ENCODE measurements at regions not wholly inside any gene's neighbourhood (a gene's known extent, or its start where the extent isn't known, plus 50 kb on each side); places are given as distances from the start of the nearest gene placed in this dataset.

DNA sequence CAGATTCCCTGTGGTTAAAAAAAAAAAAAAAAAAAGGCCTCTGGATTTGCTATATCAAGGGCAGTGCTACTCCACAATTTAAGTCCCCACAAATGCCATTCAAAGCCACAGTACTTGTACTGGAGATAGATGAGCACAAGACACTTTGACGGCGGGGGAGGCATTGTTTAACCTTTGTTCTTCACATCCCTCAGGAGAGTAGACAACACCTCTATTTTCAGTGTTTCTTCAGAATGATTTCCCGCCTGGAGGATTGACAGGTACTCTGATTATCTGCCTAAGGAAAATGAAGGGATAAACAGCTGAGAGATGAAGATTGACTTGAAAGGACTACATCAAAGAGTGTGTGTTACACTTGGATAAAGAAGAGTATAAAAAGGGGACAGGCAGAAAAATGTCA, 58.7 kb downstream of the OTOL1 start:
- no peak for DNase-seq (ENCODE audit: low spot score)

DNA sequence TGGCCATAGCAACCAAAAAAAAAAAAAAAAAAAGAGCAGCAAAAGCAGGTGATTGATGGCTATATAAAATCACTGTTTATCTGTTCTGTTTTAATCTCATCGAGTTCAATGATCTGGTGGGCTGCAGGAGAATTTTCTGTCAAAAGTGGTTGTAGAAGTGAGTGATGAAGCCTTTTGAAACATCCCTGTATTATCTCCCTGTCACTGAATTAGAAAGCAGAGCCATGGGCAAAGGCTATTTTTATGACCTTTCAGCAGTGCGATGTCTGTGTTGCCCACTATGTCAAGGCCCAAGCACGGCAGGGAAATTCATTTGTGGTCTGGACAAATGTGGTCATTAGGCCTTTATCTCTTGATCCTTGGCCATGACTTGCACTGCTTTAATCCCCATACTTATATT, 59.9 kb downstream of the OTOL1 start:
- no peak for DNase-seq (ENCODE audit: low spot score)

DNA sequence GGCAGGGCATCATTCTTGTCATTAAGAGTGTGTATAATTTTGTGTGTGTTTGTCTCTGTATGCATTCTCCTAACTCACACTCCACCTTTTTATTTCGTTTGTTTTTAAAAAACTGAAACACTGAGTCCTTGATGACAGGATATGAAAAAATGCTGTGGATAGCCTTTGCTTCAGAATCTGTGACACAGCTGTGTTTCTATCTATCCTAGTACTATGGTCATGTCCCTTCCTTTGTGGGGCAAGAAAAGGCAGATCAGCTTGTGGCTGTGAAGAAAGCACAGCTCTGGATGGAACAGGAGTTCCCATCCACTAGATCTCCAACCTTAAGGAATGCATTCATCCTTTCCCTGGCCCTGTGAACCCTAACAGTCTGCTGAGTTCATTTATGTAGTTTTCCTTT, 60.3 kb downstream of the OTOL1 start:
- DNase-seq (ENCODE audit: low spot score) = no peak

DNA sequence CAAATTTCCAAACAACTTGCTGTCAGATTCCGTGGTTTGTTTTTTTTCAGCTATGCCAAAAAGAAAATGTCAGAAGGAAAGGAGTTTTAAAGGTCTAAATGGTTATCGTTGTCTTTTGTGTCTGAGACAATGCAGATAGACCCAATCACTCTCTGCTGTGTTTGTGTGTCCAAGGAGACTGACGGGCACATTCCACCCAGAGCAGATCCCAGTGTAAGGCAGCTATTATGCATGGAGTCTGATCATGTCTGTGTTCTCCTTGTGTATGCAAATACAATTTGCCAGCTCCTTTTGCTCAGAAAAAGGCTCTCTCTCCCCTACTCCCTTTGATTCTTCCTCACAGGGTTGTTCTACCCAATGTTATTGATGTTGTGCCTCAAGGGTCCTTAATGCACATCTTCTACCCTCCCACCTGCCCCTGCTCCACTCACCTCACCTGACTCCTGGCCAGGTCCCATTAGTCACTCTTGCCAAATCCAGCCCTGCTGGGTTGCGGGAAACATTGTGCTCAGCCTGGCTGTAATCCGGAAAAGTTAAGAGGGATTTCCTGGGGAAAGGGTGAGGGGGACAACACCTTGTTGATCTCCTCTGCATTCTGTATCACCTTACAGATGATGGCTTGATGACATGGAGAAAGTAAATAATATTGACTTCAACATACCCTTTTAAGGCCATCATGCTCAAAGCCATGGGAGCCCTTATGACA, 61.0 kb downstream of the OTOL1 start:
- DNase-seq (ENCODE audit: low spot score) = no peak

DNA sequence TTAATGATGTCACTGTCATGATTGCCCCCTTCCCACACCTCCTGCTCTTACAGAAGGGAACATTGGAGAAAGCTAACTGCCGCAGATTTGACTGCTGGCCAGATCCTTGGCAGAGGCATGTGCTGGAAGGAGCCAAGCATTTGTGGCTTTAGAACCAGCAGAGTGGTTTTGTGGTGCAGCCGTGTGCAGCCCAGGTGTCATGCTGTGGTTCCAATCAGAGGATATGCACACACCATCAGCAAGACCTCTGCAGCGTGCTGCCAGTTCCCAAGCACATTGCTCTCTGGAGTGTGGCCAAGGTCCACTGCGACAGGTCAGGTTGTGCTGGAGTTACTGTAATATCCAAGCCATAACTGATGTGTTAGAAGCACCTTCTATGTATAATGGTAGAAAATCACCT, 61.6 kb downstream of the OTOL1 start:
- no peak for DNase-seq (ENCODE audit: low spot score)

DNA sequence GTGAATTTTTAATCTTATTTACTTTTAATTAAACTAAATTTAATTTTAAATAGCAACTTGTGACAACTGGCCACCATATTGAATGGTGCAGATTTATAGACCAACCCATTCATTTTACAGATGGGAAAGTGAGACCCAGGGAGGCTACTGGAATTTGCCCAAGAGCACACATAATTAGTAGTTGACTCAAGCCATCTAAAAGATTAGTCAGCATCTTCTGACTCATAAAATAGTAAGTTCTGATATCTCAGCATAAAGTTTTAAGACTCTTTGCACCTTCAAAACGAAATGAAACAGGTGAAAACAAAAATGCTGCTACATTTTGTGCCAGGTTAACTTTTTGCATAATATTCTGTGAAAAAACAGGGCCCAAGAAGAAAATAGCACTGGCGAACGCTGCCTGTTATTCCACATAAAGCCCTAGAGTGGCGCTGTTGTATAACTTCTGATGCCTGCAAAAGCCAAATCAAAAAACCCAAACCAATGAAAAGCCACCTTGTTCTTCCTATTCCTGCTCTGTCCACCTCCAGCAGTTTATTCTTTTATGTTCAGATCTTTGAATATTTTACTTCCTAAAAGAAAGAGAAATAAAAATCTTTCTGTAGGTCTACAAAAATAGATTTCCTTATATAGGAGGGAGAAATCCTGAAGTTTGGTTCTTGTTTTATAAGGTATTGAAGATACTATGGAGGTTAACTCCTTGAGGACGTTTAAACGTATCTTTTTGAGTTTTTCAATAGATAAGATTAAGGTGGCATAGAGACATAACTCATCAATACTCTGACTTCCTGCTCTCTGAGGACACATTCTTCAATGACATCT, 62.8 kb downstream of the OTOL1 start:
- no peak for DNase-seq (ENCODE audit: low spot score)

DNA sequence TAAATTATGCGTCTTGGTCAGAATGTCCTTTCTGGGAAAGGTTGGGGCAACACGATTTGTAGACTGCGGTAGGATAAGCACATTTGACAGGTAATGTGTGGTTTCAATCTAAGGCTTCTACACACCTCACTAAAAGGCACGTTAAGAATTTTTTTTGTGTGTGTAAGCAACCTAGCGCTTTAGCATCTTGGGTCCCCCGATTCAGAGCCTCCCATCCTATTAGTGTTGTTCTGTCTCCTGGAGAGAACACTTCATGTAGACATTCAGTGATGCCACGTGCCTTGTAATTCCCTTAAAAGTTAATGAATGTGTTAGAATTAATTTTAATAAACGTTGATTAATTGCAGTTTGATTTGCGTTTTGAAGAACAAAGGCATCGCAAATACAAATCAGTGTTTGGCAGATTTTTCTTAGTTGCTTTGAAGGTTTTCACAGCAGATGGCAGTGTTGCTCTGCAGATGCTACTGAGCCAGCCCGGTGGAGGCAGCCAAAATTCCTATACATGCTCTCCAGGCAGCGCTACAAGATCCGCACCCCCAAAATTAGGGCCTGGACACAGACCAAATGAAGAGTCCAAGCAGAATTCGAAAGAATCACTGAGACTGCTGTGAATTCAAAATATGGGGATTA, 63.5 kb downstream of the OTOL1 start:
- peak; percentile 33 for DNase-seq (ENCODE audit: low spot score)

DNA sequence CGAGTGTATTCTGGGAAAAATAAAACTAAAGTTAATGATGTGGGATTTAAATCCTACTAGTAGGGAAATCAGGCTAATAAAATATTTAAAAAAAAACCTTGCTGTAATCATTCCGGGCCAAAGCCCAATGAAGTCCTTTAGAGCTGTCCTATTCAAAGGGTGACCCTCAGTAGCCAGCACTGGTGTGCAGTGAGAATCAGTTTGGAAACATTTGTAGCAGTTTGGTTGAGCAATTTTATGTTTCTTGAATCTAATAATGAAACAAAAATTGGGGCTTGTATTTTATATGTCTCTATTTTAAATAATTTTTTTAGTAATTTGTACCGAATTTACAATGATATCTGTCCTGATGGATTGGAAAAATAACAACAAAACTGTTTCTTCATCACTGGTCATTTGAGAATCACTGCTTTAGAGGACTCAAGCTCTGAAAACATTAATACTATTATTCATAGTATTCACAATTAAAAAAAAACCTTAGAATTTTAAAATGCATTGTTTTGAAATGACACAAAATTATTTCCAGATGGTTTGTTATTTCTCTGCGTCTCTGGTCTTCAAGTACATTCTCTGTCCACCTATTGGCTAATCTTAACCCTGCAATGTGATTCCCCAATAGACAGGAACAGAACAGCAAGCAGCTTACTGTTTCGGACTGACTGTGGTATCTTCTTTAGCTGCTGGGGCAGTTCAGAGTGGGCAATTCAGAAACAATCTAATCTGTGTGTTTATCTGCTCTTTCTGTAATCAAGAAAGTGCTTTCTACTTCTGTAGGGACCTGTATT, 71.2 kb downstream of the OTOL1 start:
- DNase-seq (ENCODE audit: low spot score) = no peak

DNA sequence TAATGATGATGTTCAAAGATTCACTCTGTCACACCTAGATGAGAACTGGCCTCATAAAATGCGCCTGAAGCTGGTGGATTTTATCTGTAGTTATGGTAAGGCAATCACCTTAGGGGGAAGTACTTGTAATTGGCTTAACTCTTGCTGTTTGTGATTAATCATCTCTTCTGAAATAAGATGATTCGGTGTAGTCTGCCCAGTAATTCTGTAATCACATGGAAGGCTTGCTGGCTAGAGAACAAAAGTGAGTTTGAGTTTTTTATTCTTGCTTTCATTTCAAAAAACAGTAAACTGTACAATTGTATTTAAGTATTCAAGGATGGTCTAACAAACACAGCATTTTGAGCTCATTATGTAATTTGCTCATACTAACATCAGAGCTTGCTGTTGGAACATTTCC, 72.1 kb downstream of the OTOL1 start:
- DNase-seq (ENCODE audit: low spot score) = no peak

DNA sequence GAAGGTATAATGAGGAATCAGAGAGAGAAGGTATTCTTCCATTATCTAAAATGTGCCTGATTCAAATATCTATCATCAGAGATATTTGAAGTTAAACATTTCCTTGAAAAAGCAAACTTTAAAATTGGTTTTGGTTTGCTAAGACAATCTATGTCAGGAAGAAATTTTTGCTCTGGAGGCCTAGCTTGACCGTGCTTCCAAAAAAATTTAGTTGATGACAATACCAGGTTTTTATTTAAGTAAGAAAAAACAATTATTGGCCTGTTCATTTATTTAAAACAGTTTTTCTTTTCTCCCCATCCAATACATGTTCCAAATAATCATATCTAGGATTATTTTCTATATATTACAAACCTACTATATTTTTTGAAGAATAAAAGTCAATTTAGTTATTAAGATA, 75.3 kb downstream of the OTOL1 start:
- no peak for DNase-seq (ENCODE audit: low spot score)

DNA sequence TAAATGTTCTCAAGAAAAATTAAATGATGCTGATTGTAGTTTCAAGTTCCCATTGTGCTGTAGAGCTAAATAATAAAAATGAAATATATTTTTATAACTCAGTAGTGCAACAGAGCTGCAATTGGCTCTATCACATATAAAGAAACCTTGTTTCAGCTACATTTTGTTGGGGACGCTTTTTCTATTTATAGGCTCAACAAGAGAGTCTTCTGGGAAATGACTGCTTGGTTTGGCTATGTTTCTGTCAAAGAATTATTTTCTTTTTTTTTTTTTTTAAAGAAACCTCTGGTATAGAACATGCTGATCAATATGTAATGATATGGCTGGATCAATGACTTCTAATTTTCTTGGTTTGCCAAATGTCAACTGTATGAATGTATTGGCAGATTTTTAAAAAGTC, 76.5 kb downstream of the OTOL1 start:
- no peak for DNase-seq (ENCODE audit: low spot score)

DNA sequence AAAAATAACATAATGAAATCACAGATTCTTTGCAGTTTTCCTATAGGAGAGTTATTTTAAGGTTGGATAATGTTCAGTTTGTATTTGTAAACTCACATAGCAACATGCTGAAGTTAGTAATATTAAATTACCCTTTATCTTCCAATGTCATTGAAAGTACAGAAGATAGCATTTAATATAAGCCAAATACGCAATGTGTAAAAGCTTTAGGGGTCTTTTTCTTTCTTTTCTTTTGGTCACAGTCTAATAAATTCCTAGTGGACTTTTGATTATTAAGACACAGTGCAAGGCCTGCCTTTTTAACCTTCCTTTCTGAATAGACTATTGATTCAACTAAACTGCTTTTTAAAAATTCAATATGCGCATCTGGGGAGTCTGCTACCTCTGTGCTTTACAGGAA, 79.3 kb downstream of the OTOL1 start:
- DNase-seq (ENCODE audit: low spot score) = no peak

DNA sequence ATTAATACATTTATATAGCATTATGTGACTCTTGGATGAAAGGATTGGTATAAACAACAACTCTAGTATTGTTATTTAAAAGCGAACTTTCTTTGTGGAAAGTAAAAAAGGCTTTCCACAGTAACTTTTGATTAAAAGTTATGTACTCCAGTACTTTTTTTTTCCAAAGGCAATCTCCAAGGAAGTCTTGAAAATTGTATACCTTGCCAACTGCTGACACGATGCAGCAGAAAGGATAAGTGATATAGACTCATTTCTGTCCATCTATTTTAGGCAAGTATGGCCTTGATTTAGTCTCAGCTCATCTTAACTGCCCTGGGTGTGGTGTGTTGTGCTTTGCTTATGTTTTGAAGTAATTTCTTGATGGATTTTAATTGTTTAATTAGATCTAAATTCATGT, 79.7 kb downstream of the OTOL1 start:
- DNase-seq (ENCODE audit: low spot score) = no peak

DNA sequence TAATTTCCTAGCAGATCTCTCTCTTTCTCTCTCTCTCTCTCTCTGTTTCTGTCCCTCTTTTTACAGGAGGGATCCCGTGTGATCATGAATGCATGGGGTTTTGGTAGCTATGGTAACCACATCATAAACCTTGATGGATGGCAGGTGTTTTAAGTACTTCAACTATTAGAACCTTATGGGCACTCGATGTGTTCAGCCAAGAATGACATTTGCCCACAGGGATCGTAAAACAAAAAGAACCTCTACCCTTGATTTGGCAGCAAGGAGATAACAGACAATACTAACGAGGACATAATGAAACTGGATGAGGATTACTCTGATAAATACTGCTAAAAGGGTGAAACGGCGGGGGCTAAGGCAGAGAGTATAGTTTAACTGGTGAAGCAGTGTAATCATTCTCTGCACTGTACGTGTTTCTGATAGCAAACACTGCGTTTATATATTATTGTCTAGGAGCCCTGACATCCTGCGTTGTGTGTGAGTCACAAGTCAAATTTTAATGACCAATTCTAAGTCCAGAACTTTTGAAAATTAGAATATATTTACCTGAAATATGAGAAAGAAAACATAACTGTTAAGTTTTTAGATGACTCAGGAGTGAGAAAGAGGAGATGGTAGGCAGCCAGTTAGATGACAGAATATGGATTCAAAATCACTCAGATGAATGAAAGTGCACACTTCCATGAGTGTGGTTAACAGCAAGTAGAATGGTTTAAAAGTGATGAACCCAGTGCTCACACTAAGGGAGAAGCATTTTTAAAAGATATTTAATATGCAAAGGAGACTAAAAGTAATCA, 80.3 kb downstream of the OTOL1 start:
- DNase-seq (ENCODE audit: low spot score) = no peak

DNA sequence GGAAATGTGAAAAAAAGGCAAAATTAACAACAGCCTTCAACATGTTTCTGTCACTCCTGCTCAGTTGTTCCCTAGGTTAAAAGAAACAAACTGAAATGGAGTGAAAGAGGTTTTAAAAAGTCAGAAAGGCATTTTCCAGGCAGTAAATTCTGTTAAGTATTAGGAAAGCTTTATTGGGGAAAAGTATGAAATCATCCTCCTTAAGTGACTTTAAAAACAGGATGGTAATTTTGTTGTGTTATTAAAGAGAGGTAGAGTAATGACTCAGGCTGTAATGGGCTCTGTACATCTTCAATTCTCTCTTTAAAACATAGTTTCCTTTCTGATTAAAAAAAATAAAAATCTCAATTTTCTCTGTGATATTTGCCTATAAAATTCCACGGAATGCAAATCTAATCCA, 81.1 kb downstream of the OTOL1 start:
- no peak for DNase-seq (ENCODE audit: low spot score)

DNA sequence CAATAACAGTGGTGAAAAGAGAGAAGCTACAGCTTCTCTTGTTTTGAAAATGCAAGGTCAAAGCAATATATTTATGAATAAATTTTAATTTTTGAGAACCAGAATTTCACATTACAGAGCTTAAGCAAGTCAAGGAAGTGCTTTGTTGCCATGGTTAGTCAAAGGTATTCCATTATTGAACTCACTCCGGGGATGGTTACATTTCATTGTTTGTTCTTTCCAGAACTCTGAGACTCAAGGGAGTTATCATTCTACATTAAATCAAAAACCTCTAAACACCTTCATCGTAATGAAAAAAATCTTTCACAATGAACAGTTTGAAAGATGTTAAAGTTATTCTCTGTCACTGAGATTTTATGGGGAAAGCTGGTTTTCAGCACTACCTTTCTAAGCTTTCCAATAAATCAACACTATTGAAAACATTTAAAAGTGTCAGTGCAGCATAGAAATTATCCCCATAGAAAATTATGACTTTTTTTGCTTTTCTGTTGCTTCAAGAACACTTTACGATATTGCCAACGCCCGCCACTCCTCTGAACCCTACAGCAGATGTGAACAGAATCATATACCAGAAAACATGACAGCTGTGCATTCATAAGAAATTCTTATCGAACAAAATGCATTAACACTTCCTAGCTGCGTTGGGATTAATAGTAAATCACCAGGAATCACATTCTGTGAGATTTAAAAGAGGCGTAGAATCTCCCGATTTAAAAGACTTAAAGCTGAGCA, 83.0 kb downstream of the OTOL1 start:
- DNase-seq (ENCODE audit: low spot score) = no peak

DNA sequence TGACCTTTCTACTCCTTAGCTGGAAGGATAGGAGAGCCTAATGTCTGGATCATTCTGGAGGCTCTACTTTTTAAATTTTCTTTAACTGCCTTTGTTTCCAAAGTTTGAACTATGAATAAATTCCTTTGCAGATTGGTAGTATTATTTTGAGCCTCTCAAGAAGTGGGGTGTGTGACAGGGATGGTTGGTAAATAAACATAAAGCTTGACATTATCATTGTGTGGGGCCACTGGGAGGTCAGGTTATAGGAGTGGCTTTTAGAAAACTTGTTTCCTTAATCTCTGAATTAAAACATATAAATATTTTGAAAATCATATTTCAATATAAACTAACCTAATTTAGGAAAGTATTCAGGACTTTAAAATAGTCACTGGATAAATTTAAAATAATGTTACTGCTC, 89.3 kb downstream of the OTOL1 start:
- DNase-seq (ENCODE audit: low spot score) = no peak

DNA sequence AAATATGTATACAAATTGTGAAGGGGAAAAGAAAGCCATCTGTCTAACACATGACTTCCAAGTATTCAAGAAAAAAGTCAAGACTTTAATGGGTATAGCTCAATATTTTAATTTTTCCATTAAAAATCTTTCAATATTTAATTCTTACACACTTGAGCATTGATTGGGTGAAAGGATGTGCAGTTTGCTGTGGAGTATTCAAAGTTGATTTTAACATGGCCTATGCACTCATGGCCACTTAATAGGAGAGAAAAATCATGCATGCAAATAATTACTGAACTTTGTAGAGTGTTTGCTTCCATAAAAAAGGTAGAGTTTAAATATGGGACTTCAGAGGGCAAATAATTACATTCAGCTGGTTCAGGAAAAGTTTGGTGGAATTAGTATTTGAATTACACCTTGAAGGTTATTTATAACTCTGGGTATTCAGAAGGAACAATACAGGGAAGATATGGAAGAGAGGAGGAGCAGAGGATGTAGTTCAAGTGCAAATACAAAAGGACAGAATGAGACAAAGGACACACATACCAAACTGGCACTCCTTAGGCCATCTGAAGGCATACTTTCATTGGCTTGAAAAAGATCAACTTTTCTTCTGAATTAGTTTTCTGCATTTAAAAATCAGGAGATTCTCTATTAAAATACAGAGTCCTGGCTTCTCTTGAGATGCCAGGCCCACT, 90.1 kb downstream of the OTOL1 start:
- DNase-seq (ENCODE audit: low spot score) = no peak

DNA sequence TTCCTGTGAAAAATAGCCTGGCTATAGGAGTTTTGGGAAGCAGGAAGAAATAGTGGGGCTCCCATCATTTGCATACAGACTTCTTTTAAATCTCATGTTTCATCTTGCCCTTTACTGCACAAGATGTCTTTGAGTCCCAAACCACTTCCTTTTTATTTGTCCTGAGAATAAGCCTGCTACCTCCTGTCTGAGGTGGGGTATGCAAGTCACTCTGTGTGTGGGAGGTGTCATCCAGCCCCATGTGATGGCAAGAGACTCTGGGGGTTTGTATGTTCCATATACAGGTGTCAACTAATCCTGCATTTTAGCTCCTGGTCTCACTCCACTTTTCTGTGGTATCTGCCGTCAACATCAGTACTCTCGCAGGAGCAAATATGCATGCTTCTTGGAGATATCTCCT, 102.0 kb downstream of the OTOL1 start:
- DNase-seq (ENCODE audit: low spot score) = no peak

DNA sequence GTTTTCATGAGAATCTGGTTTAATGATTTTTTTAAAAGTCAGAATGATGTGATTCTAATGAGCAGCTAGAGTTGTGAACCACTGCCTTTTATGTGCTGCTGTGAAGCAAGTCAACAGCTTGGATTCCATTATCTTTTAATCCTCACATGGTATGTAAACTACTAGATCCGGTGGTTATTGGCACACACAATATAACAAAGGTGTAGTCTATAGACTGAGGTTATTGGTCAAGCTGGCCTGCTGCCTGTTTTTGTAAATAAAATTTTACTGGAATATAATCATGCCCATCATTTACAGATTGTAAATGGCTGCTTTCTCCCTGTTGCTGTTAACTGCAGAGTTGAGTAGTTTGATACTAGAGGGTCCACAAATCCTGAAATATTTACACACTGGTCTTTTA, 103.1 kb downstream of the OTOL1 start:
- no peak for DNase-seq (ENCODE audit: low spot score)

Measured in mucosa of gallbladder (tissue), 1 donor.